H1 (cell line): ENCODE measurements at regions not wholly inside any gene's neighbourhood (a gene's known extent, or its start where the extent isn't known, plus 50 kb on each side); places are given as distances from the start of the nearest gene placed in this dataset.

Experiments used
- KDM4A ChIP-seq: IDR thresholded peaks from one replicate; pipeline ENCODE4 v1.7.1; 2012; ENCODE audit warnings: low read depth, mild to moderate bottlenecking, moderate library complexity, low read length, inconsistent platforms; ENCODE audit not compliant: severe bottlenecking
- PHF8 ChIP-seq: fragments of 200-600 bp; sonication (generic); conservative IDR thresholded peaks from 2 replicates; pipeline ENCODE4 v1.7.1; 2012; ENCODE audit warnings: low read depth, mild to moderate bottlenecking, inconsistent platforms, low read length, moderate library complexity
- RNF2 ChIP-seq: fragments of 200-900, 300-1000 bp; sonication (generic); IDR thresholded peaks from 2 replicates; pipeline ENCODE4 v1.7.1; 2016; ENCODE audit warnings: borderline replicate concordance, low read depth, mild to moderate bottlenecking, antibody characterized with exemption, low read length; ENCODE audit not compliant: poor library complexity, severe bottlenecking; ENCODE audit errors: missing control alignments

GRCh38 chr20:6870559-6870958 lies 103.1 kb downstream of the BMP2 start (continued):
- TF ChIP-seq PHF8 (no peak), RNF2 (no peak), KDM4A (no peak)
- TF ChIP-seq, all 59 proteins: peak for 0
